ENCODE measurements at regions not wholly inside any gene's neighbourhood (a gene's known extent, or its start where the extent isn't known, plus 50 kb on each side); places are given as distances from the start of the nearest gene placed in this dataset.

DNA sequence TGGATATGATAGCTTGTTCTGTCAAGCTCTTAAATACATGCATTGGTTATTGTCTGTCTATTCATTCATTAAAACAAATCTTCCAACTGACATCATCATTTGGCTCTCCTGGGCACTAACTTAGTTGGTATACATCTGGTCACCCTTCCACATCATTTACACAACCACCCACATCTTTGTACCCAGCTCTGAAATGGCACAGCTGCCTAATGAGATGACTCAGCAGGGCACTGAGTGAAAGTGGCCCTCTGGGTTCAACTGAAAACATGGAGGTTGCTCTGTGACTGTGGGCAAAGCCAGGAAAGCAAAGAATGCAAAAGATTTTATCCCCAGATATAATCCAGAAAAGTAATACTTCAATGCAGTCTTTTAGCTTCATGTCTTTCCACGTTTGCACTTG is 234.0 kb upstream of the MAP2 start:
- Histone ChIP-seq H3K36me3 (replicated peaks in 1 of 2; ENCODE audit: control extremely low read depth in 1 of 2, control insufficient read depth in 1 of 2, extremely low read depth in 1 of 2, insufficient read depth in 2 of 2, low read length in 1 of 2) (no peaks in the 10 kb centered on the region), H3K9ac (ENCODE audit: low read length) (no peak overlapping the region), H3K79me2 (ENCODE audit: control insufficient read depth, insufficient read depth, low read length) (no peaks in the 10 kb centered on the region), H3K4me2 (replicated peaks; ENCODE audit: low read depth, low read length, poor library complexity, severe bottlenecking) (no peak overlapping the region), H3K27me3 (replicated peaks in 1 of 4; ENCODE audit: control extremely low read depth in 1 of 4, control insufficient read depth in 3 of 4, insufficient read depth in 4 of 4, low read length in 3 of 4) (no peaks in the 10 kb centered on the region), H3K27ac (ENCODE audit: low read length in 2 of 2) (no peak overlapping the region), H3K4me3 (ENCODE audit: control extremely low read depth in 1 of 5, extremely low read depth in 1 of 5, insufficient read depth in 1 of 5, low read depth in 2 of 5, low read length in 4 of 5) (no peak overlapping the region), H3K9me3 (ENCODE audit: control extremely low read depth in 1 of 3, control insufficient read depth in 2 of 3, insufficient read depth in 1 of 3, low read length in 2 of 3) (no peaks in the 10 kb centered on the region), H3K4me1 (ENCODE audit: control insufficient read depth in 2 of 2, insufficient read depth in 2 of 2, low read length in 2 of 2) (no peaks in the 10 kb centered on the region), H4K20me1 (ENCODE audit: control insufficient read depth, insufficient read depth, low read length, poor library complexity, severe bottlenecking) (no peaks in the 10 kb centered on the region), H2AFZ (ENCODE audit: insufficient read depth, low read depth, low read length, poor library complexity, severe bottlenecking) (no peak overlapping the region)
- no peaks in the 10 kb centered on the region for H3K27me3 Mint-ChIP-seq
- H3K4me1 Mint-ChIP-seq: no peaks in the 10 kb centered on the region
- CTCF ChIA-PET: no interaction called here
- H3K9me3 Mint-ChIP-seq (ENCODE audit: insufficient read depth): no peaks in the 10 kb centered on the region
- H3K27ac Mint-ChIP-seq: no peak overlapping the region
- TF ChIP-seq EZH2 (IDR thresholded peaks at IDR 0.05; ENCODE audit: borderline replicate concordance, insufficient read depth, low read depth, low read length, poor library complexity, severe bottlenecking) (no peak), CTCF (IDR thresholded peaks at IDR 0.05) (no peak)
- POLR2A ChIA-PET: no interaction called here
- no peak overlapping the region for H3K4me3 Mint-ChIP-seq
- no peak for ATAC-seq (ENCODE audit: low read depth)
- DNase-seq: no peak
- intact Hi-C loops (cut with micrococcal nuclease): no loop called here
- WGBS (ENCODE audit: insufficient coverage): no CpG with 5 or more reads among the region's 1 CpG

- no peak overlapping the region for H3K4me2 ChIP-seq (replicated peaks; ENCODE audit: low read depth, low read length, poor library complexity, severe bottlenecking)
- no peak overlapping the region for H2AFZ ChIP-seq (ENCODE audit: insufficient read depth, low read depth, low read length, poor library complexity, severe bottlenecking)
- no peaks in the 10 kb centered on the region for H3K27me3 ChIP-seq (replicated peaks in 1 of 4; ENCODE audit: control extremely low read depth in 1 of 4, control insufficient read depth in 3 of 4, insufficient read depth in 4 of 4, low read length in 3 of 4)
- no peak overlapping the region for H3K27ac ChIP-seq (ENCODE audit: low read length in 2 of 2)
- Mint-ChIP-seq H3K27me3 (no peaks in the 10 kb centered on the region), H3K4me1 (no peaks in the 10 kb centered on the region), H3K27ac (no peak overlapping the region), H3K9me3 (ENCODE audit: insufficient read depth) (no peaks in the 10 kb centered on the region), H3K4me3 (no peak overlapping the region)
- ChIA-PET CTCF (no interaction called here), POLR2A (no interaction called here)
- no peak for TF ChIP-seq EZH2 (IDR thresholded peaks at IDR 0.05; ENCODE audit: borderline replicate concordance, insufficient read depth, low read depth, low read length, poor library complexity, severe bottlenecking)
- no peak for TF ChIP-seq CTCF (IDR thresholded peaks at IDR 0.05)
- H3K9ac ChIP-seq (ENCODE audit: low read length): no peak overlapping the region
- H4K20me1 ChIP-seq (ENCODE audit: control insufficient read depth, insufficient read depth, low read length, poor library complexity, severe bottlenecking): no peaks in the 10 kb centered on the region
- ATAC-seq (ENCODE audit: low read depth) (no peak), DNase-seq (no peak)
- no peaks in the 10 kb centered on the region for H3K79me2 ChIP-seq (ENCODE audit: control insufficient read depth, insufficient read depth, low read length)
- no peaks in the 10 kb centered on the region for H3K36me3 ChIP-seq (replicated peaks in 1 of 2; ENCODE audit: control extremely low read depth in 1 of 2, control insufficient read depth in 1 of 2, extremely low read depth in 1 of 2, insufficient read depth in 2 of 2, low read length in 1 of 2)
- no peak overlapping the region for H3K4me3 ChIP-seq (ENCODE audit: control extremely low read depth in 1 of 5, extremely low read depth in 1 of 5, insufficient read depth in 1 of 5, low read depth in 2 of 5, low read length in 4 of 5)
- no peaks in the 10 kb centered on the region for H3K9me3 ChIP-seq (ENCODE audit: control extremely low read depth in 1 of 3, control insufficient read depth in 2 of 3, insufficient read depth in 1 of 3, low read length in 2 of 3)
- H3K4me1 ChIP-seq (ENCODE audit: control insufficient read depth in 2 of 2, insufficient read depth in 2 of 2, low read length in 2 of 2): no peaks in the 10 kb centered on the region
- intact Hi-C loops (cut with micrococcal nuclease): no loop called here
Observed at GRCh38 chr2:209191139-209191538, 232.7 kb upstream of the MAP2 start.
